GM12878 (cell line): ENCODE measurements at regions not wholly inside any gene's neighbourhood (a gene's known extent, or its start where the extent isn't known, plus 50 kb on each side); places are given as distances from the start of the nearest gene placed in this dataset.
"Not testable (repeated sequence)": the region's sequence is repeated elsewhere in the genome, so short reads cannot be mapped to it uniquely, and the experiment has no call there.

Experiments
- ATAC-seq: fragments of 200-7000 bp; cut with Tn5 transposase; 3 replicates; pipeline ENCODE4 v1.9.1; 2020; ENCODE audit warnings: mild to moderate bottlenecking, moderate library complexity
- BruUV-seq: library from RNA; stranded (reverse); fragments of 400-500 nt; replicated peaks from 2 replicates; lab custom pipeline; 2021; lab: Mats Ljungman, UMichigan
- CTCF ChIA-PET: fragments of 300-600 bp; sonication (Branson Sonifier 250); formaldehyde crosslinking; extraction: SDS; loops from one replicate; lab custom pipeline; 2021; ENCODE audit warnings: inconsistent platforms; lab: Yijun Ruan, JAX
- POLR2A ChIA-PET: fragments of 350-600 bp; formaldehyde crosslinking; extraction: SDS; loops from one replicate; lab custom pipeline; 2021; ENCODE audit warnings: inconsistent platforms; lab: Charles Lee
- RAD21 ChIA-PET: fragments of 300-600 bp; sonication (Branson Sonifier 250); formaldehyde crosslinking; loops from one replicate; lab custom pipeline; 2023; ENCODE audit warnings: antibody characterized with exemption; ENCODE audit not compliant: unreplicated experiment; lab: Charles Lee
- SMC1A ChIA-PET: fragments of 300-600 bp; sonication (Branson Sonifier 250); formaldehyde crosslinking; loops from one replicate; lab custom pipeline; 2023; ENCODE audit not compliant: unreplicated experiment, uncharacterized antibody; lab: Charles Lee
- DNase-seq: peaks from one replicate; pipeline ENCODE4 v3.0.0-alpha.2; 2011; ENCODE audit warnings: low read depth, low spot score
- FAIRE-seq: peaks from 3 replicates; lab custom pipeline; 2011; peaks lifted over from hg19 to GRCh38; lab: Jason Lieb, UNC
- H2AFZ ChIP-seq: 2 replicates; pipeline ENCODE4 v1.6.0; 2011; ENCODE audit warnings: low read depth, low read length, control low read depth; ENCODE audit not compliant: control insufficient read depth
- H3K27ac ChIP-seq: 2 replicates; pipeline ENCODE4 v1.5.1; 2011; ENCODE audit warnings: control low read depth; ENCODE audit not compliant: control insufficient read depth, insufficient read depth
- H3K27me3 ChIP-seq, 2 experiments: replicated peaks in 1 of 2; 2 replicates each; pipeline versions ENCODE4 v1.6.0 to v1.6.1; 2011; ENCODE audit warnings: low read length in 1 of 2; ENCODE audit not compliant: control insufficient read depth in 2 of 2, insufficient read depth in 2 of 2
- H3K36me3 ChIP-seq, 2 experiments: 2 replicates each; pipeline ENCODE4 v1.5.1; 2011; ENCODE audit warnings: low read length in 1 of 2; ENCODE audit not compliant: control insufficient read depth in 2 of 2, insufficient read depth in 2 of 2
- H3K4me1 ChIP-seq: 2 replicates; pipeline ENCODE4 v1.6.1; 2011; ENCODE audit warnings: mild to moderate bottlenecking, low read length, moderate library complexity, mixed read lengths; ENCODE audit not compliant: control insufficient read depth, insufficient read depth
- H3K4me2 ChIP-seq: 2 replicates; pipeline ENCODE4 v1.6.0; 2011; ENCODE audit warnings: control low read depth; ENCODE audit not compliant: control insufficient read depth, insufficient read depth
- H3K4me3 ChIP-seq: fragments of 200-600 bp; sonication (generic); 2 replicates; pipeline ENCODE4 v1.5.1; 2016
- H3K79me2 ChIP-seq: 2 replicates; pipeline ENCODE4 v1.6.0; 2011; ENCODE audit warnings: low read length; ENCODE audit not compliant: control insufficient read depth, insufficient read depth
- H3K9ac ChIP-seq: 2 replicates; pipeline ENCODE4 v1.8.0; 2011; ENCODE audit warnings: low read length, control low read depth, mixed read lengths; ENCODE audit not compliant: control insufficient read depth, insufficient read depth
- H3K9me3 ChIP-seq: replicated peaks from 3 replicates; pipeline ENCODE4 v1.5.1; 2011; ENCODE audit warnings: mild to moderate bottlenecking, low read length; ENCODE audit not compliant: control insufficient read depth, insufficient read depth
- H4K20me1 ChIP-seq: 2 replicates; pipeline ENCODE4 v1.6.0; 2011; ENCODE audit not compliant: control insufficient read depth, insufficient read depth
- NFIC ChIP-seq: IDR thresholded peaks from 2 replicates; pipeline ENCODE4 v1.6.1; 2012; ENCODE audit warnings: low read depth, mild to moderate bottlenecking, inconsistent platforms, low read length, moderate library complexity
- RAD21 ChIP-seq: IDR thresholded peaks from 2 replicates; pipeline ENCODE4 v1.6.1; 2011; ENCODE audit warnings: mild to moderate bottlenecking, low read depth, low read length, moderate library complexity; ENCODE audit not compliant: insufficient read depth
- WGBS: methylation state at CpG from one replicate; pipeline ENCODE4 v1.1.6; 2016; ENCODE audit warnings: low lambda C conversion rate; ENCODE audit not compliant: insufficient replicate concordance, insufficient coverage; ENCODE audit errors: missing lambda C conversion rate; 5-methylcytosine and 5-hydroxymethylcytosine counted together
- in situ Hi-C: fragments of 300-500 bp; cut with MboI; formaldehyde crosslinking; loops from 9 replicates; pipeline ENCODE4 v1.14.3; 2018; ENCODE audit warnings: mixed read lengths
- intact Hi-C: fragments of 100-400 bp; cut with micrococcal nuclease; formaldehyde crosslinking; loops from one replicate; pipeline ENCODE4 v1.14.2; 2022; ENCODE audit not compliant: unreplicated experiment
- TF ChIP-seq, protein P1 (sequence below): fragments of 450-650 bp; IDR thresholded peaks from 2 replicates; pipeline ENCODE4 v1.6.1; 2017; ENCODE audit warnings: mild to moderate bottlenecking, moderate library complexity

DNA sequence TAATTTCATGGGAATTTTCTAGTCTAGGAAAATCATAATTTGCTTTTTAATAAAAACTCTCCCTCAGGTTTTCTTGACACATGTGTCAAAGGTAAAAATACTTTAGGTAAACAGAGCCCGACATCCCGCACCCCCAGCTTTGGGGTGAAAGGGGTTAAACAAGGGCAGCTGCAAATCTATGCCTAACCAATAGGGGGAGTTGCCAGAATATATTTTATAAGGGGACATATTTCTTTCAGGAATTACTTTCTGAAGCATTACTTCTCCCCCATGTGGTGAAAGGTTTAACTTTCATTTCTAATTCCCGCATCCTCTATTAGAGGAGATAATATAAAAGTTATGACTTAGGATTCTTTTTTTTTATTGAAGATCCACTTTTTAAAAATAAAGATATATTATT is 53.9 kb upstream of the HEPH start (continued):
- TF ChIP-seq, protein P1, sequence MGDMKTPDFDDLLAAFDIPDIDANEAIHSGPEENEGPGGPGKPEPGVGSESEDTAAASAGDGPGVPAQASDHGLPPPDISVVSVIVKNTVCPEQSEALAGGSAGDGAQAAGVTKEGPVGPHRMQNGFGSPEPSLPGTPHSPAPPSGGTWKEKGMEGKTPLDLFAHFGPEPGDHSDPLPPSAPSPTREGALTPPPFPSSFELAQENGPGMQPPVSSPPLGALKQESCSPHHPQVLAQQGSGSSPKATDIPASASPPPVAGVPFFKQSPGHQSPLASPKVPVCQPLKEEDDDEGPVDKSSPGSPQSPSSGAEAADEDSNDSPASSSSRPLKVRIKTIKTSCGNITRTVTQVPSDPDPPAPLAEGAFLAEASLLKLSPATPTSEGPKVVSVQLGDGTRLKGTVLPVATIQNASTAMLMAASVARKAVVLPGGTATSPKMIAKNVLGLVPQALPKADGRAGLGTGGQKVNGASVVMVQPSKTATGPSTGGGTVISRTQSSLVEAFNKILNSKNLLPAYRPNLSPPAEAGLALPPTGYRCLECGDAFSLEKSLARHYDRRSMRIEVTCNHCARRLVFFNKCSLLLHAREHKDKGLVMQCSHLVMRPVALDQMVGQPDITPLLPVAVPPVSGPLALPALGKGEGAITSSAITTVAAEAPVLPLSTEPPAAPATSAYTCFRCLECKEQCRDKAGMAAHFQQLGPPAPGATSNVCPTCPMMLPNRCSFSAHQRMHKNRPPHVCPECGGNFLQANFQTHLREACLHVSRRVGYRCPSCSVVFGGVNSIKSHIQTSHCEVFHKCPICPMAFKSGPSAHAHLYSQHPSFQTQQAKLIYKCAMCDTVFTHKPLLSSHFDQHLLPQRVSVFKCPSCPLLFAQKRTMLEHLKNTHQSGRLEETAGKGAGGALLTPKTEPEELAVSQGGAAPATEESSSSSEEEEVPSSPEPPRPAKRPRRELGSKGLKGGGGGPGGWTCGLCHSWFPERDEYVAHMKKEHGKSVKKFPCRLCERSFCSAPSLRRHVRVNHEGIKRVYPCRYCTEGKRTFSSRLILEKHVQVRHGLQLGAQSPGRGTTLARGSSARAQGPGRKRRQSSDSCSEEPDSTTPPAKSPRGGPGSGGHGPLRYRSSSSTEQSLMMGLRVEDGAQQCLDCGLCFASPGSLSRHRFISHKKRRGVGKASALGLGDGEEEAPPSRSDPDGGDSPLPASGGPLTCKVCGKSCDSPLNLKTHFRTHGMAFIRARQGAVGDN: no peak
- TF ChIP-seq NFIC (no peak), RAD21 (peak; percentile 66)

DNA sequence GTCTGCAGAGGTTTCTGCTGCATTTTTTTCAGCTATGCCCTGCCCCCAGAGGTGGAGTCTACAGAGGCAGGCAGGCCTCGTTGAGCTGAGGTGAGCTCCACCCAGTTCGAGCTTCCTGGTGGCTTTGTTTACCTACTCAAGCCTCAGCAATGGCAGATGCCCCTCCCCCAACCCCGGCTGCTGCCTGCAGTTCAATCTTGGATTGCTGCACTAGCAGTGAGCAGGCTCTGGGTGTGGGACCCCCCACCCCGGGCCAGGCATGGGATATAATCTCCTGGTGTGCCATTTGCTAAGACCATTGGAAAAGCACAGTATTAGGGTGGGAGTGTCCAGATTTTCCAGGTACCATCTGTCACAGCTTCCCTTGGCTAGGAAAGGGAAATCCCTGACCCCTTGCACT is 56.2 kb upstream of the HEPH start:
- H3K27me3 ChIP-seq, H4K20me1 ChIP-seq, H3K4me1 ChIP-seq, in situ Hi-C loops, H3K4me2 ChIP-seq, H3K36me3 ChIP-seq, H3K79me2 ChIP-seq, POLR2A ChIA-PET, H3K4me3 ChIP-seq, H3K9me3 ChIP-seq, intact Hi-C loops, H2AFZ ChIP-seq, BruUV-seq, FAIRE-seq, H3K27ac ChIP-seq, H3K9ac ChIP-seq, DNase-seq, ATAC-seq: not testable (repeated sequence)
- CTCF ChIA-PET: interaction anchor here (0.6 to 3.1 kb wide), 3 partner anchors 77 to 107 kb away, joined by 3 to 24 read pairs (median 8); no protein-coding TSS in a partner anchor
- RAD21 ChIA-PET: interaction anchor here (2.2 to 2.8 kb wide), 2 partner anchors 87 to 90 kb away, joined by 8 to 16 read pairs; no protein-coding TSS in a partner anchor
- SMC1A ChIA-PET: interaction anchor here (1.0 to 3.0 kb wide), 4 partner anchors 11 to 625 kb away, joined by 3 to 15 read pairs (median 4); no protein-coding TSS in a partner anchor
- 24% methylated on average over 4 of the region's 4 CpGs for WGBS

DNA sequence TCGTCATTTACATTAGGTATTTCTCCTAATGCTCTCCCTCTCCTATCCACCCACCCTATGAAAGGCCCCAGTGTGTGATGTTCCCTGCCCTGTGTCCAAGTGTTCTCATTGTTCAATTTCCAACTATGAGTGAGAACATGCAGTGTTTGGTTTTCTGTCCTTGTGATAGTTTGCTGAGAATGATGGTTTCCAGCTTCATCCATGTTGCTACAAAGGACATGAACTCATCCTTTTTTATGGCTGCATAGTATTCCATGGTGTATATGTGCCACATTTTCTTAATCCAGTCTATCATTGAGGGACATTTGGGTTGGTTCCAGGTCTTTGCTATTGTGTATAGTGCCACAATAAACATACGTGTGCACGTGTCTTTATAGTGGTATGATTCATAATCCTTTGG is 61.6 kb upstream of the HEPH start:
- H2AFZ ChIP-seq, ATAC-seq, H4K20me1 ChIP-seq, H3K9ac ChIP-seq, BruUV-seq, H3K9me3 ChIP-seq, FAIRE-seq, DNase-seq, H3K79me2 ChIP-seq, SMC1A ChIA-PET, H3K4me1 ChIP-seq, H3K27me3 ChIP-seq, H3K4me3 ChIP-seq, intact Hi-C loops, in situ Hi-C loops, RAD21 ChIA-PET, H3K4me2 ChIP-seq, H3K27ac ChIP-seq, POLR2A ChIA-PET, H3K36me3 ChIP-seq: not testable (repeated sequence)
- CTCF ChIA-PET: interaction anchor here (1.5 kb wide), 1 partner anchor 7 kb away, joined by 6 read pairs; no protein-coding TSS in a partner anchor
- 63% methylated on average over 3 of the region's 3 CpGs for WGBS
